ENCODE measurements at regions not wholly inside any gene's neighbourhood (a gene's known extent, or its start where the extent isn't known, plus 50 kb on each side); places are given as distances from the start of the nearest gene placed in this dataset.
"Not testable (repeated sequence)": the region's sequence is repeated elsewhere in the genome, so short reads cannot be mapped to it uniquely, and the experiment has no call there.

- not testable (repeated sequence) for TF ChIP-seq POLR2A, CTCF (IDR thresholded peaks at IDR 0.05)
Measured at GRCh38 chr1:192498092-192498491, 77.5 kb upstream of the RGS1 start.

Measured in stomach (tissue), 4 donors.